GM12878 (cell line): ENCODE measurements at regions not wholly inside any gene's neighbourhood (a gene's known extent, or its start where the extent isn't known, plus 50 kb on each side); places are given as distances from the start of the nearest gene placed in this dataset.

Experiments used
- ATAC-seq: fragments of 200-7000 bp; cut with Tn5 transposase; 3 replicates; pipeline ENCODE4 v1.9.1; 2020; ENCODE audit warnings: mild to moderate bottlenecking, moderate library complexity
- BruUV-seq: library from RNA; stranded (reverse); fragments of 400-500 nt; replicated peaks from 2 replicates; lab custom pipeline; 2021; lab: Mats Ljungman, UMichigan
- CTCF ChIA-PET: fragments of 300-600 bp; sonication (Branson Sonifier 250); formaldehyde crosslinking; extraction: SDS; loops from one replicate; lab custom pipeline; 2021; ENCODE audit warnings: inconsistent platforms; lab: Yijun Ruan, JAX
- POLR2A ChIA-PET: fragments of 350-600 bp; formaldehyde crosslinking; extraction: SDS; loops from one replicate; lab custom pipeline; 2021; ENCODE audit warnings: inconsistent platforms; lab: Charles Lee
- RAD21 ChIA-PET: fragments of 300-600 bp; sonication (Branson Sonifier 250); formaldehyde crosslinking; loops from one replicate; lab custom pipeline; 2023; ENCODE audit warnings: antibody characterized with exemption; ENCODE audit not compliant: unreplicated experiment; lab: Charles Lee
- SMC1A ChIA-PET: fragments of 300-600 bp; sonication (Branson Sonifier 250); formaldehyde crosslinking; loops from one replicate; lab custom pipeline; 2023; ENCODE audit not compliant: unreplicated experiment, uncharacterized antibody; lab: Charles Lee
- DNase-seq: peaks from one replicate; pipeline ENCODE4 v3.0.0-alpha.2; 2011; ENCODE audit warnings: low read depth, low spot score
- FAIRE-seq: peaks from 3 replicates; lab custom pipeline; 2011; peaks lifted over from hg19 to GRCh38; lab: Jason Lieb, UNC
- H2AFZ ChIP-seq: 2 replicates; pipeline ENCODE4 v1.6.0; 2011; ENCODE audit warnings: low read depth, low read length, control low read depth; ENCODE audit not compliant: control insufficient read depth
- H3K27ac ChIP-seq: 2 replicates; pipeline ENCODE4 v1.5.1; 2011; ENCODE audit warnings: control low read depth; ENCODE audit not compliant: control insufficient read depth, insufficient read depth
- H3K27me3 ChIP-seq, 2 experiments: replicated peaks in 1 of 2; 2 replicates each; pipeline versions ENCODE4 v1.6.0 to v1.6.1; 2011; ENCODE audit warnings: low read length in 1 of 2; ENCODE audit not compliant: control insufficient read depth in 2 of 2, insufficient read depth in 2 of 2
- H3K36me3 ChIP-seq, 2 experiments: 2 replicates each; pipeline ENCODE4 v1.5.1; 2011; ENCODE audit warnings: low read length in 1 of 2; ENCODE audit not compliant: control insufficient read depth in 2 of 2, insufficient read depth in 2 of 2
- H3K4me1 ChIP-seq: 2 replicates; pipeline ENCODE4 v1.6.1; 2011; ENCODE audit warnings: mild to moderate bottlenecking, low read length, moderate library complexity, mixed read lengths; ENCODE audit not compliant: control insufficient read depth, insufficient read depth
- H3K4me2 ChIP-seq: 2 replicates; pipeline ENCODE4 v1.6.0; 2011; ENCODE audit warnings: control low read depth; ENCODE audit not compliant: control insufficient read depth, insufficient read depth
- H3K4me3 ChIP-seq: fragments of 200-600 bp; sonication (generic); 2 replicates; pipeline ENCODE4 v1.5.1; 2016
- H3K79me2 ChIP-seq: 2 replicates; pipeline ENCODE4 v1.6.0; 2011; ENCODE audit warnings: low read length; ENCODE audit not compliant: control insufficient read depth, insufficient read depth
- H3K9ac ChIP-seq: 2 replicates; pipeline ENCODE4 v1.8.0; 2011; ENCODE audit warnings: low read length, control low read depth, mixed read lengths; ENCODE audit not compliant: control insufficient read depth, insufficient read depth
- H3K9me3 ChIP-seq: replicated peaks from 3 replicates; pipeline ENCODE4 v1.5.1; 2011; ENCODE audit warnings: mild to moderate bottlenecking, low read length; ENCODE audit not compliant: control insufficient read depth, insufficient read depth
- H4K20me1 ChIP-seq: 2 replicates; pipeline ENCODE4 v1.6.0; 2011; ENCODE audit not compliant: control insufficient read depth, insufficient read depth
- ASH2L ChIP-seq: fragments of 300-600, 200-600 bp; sonication (generic); IDR thresholded peaks from 2 replicates; pipeline ENCODE4 v1.6.1; 2017; ENCODE audit warnings: low read depth, mild to moderate bottlenecking, borderline replicate concordance
- BMI1 ChIP-seq: fragments of 450-650 bp; IDR thresholded peaks from 2 replicates; pipeline ENCODE4 v1.6.1; 2016; ENCODE audit warnings: mild to moderate bottlenecking, moderate library complexity, borderline replicate concordance
- CEBPB ChIP-seq, 2 experiments: fragments of 150-350 bp in 1 of 2; IDR thresholded peaks; 2 replicates each; pipeline ENCODE4 v1.6.1; 2012 to 2014; ENCODE audit warnings: low read depth in 2 of 2, low read length in 2 of 2, borderline replicate concordance in 1 of 2, inconsistent platforms in 1 of 2
- CREB1 ChIP-seq: IDR thresholded peaks from 2 replicates; pipeline ENCODE4 v1.6.1; 2012; ENCODE audit warnings: low read depth, mild to moderate bottlenecking, inconsistent platforms
- CTCF ChIP-seq, 3 experiments: IDR thresholded peaks in 2 of 3; conservative IDR thresholded peaks in 1 of 3; 2 replicates each; pipeline ENCODE4 v1.5.1; 2011; ENCODE audit warnings: low read depth in 3 of 3, low read length in 3 of 3, mild to moderate bottlenecking in 3 of 3, control low read depth in 2 of 3, moderate library complexity in 2 of 3, inconsistent platforms in 1 of 3, mixed read lengths in 1 of 3; ENCODE audit not compliant: control insufficient read depth in 2 of 3, insufficient read depth in 1 of 3; ENCODE audit errors: extremely low read depth in 1 of 3
- MTA2 ChIP-seq: fragments of 450-650 bp; IDR thresholded peaks from 2 replicates; pipeline ENCODE4 v1.6.1; 2016; ENCODE audit warnings: low read depth, mild to moderate bottlenecking, moderate library complexity
- RB1 ChIP-seq: fragments of 450-650 bp; formaldehyde crosslinking; IDR thresholded peaks from 2 replicates; pipeline ENCODE4 v1.6.1; 2017; ENCODE audit warnings: mild to moderate bottlenecking, borderline replicate concordance
- RCOR1 ChIP-seq: conservative IDR thresholded peaks from 2 replicates; pipeline ENCODE4 v1.6.1; 2012; ENCODE audit warnings: low read depth, low read length, improper control_type of control experiment
- REST ChIP-seq: IDR thresholded peaks from 2 replicates; pipeline ENCODE4 v1.6.1; 2012; ENCODE audit warnings: mild to moderate bottlenecking, low read depth, low read length
- SREBF2 ChIP-seq: IDR thresholded peaks from 2 replicates; pipeline ENCODE4 v1.6.1; 2012; ENCODE audit warnings: mild to moderate bottlenecking, low read length
- SRF ChIP-seq, 2 experiments: IDR thresholded peaks; 2 replicates each; pipeline ENCODE4 v1.6.1; 2011; ENCODE audit warnings: low read depth in 2 of 2, low read length in 2 of 2, mild to moderate bottlenecking in 1 of 2, moderate library complexity in 1 of 2
- TBL1XR1 ChIP-seq: IDR thresholded peaks from 2 replicates; pipeline ENCODE4 v1.6.1; 2012; ENCODE audit warnings: low read depth, low read length, improper control_type of control experiment
- ZNF592 ChIP-seq: fragments of 450-650 bp; IDR thresholded peaks from 2 replicates; pipeline ENCODE4 v1.6.1; 2017; ENCODE audit warnings: mild to moderate bottlenecking, moderate library complexity
- WGBS: methylation state at CpG from one replicate; pipeline ENCODE4 v1.1.6; 2016; ENCODE audit warnings: low lambda C conversion rate; ENCODE audit not compliant: insufficient replicate concordance, insufficient coverage; ENCODE audit errors: missing lambda C conversion rate; 5-methylcytosine and 5-hydroxymethylcytosine counted together
- in situ Hi-C: fragments of 300-500 bp; cut with MboI; formaldehyde crosslinking; loops from 9 replicates; pipeline ENCODE4 v1.14.3; 2018; ENCODE audit warnings: mixed read lengths
- intact Hi-C: fragments of 100-400 bp; cut with micrococcal nuclease; formaldehyde crosslinking; loops from one replicate; pipeline ENCODE4 v1.14.2; 2022; ENCODE audit not compliant: unreplicated experiment

GRCh38 chr15:25184356-25185155 lies 229.8 kb downstream of the SNRPN start:
- Histone ChIP-seq H3K27me3 (no peaks in the 10 kb centered on the region), H4K20me1 (no peaks in the 10 kb centered on the region), H3K79me2 (no peaks in the 10 kb centered on the region), H3K4me3 (no peak overlapping the region), H3K9ac (no peak overlapping the region), H3K4me1 (no peaks in the 10 kb centered on the region), H3K36me3 (no peaks in the 10 kb centered on the region), H3K27ac (no peak overlapping the region), H3K9me3 (peaks cover 3% of the 10 kb centered on the region; the same call in 1 of the 3 replicates), H3K4me2 (no peak overlapping the region), H2AFZ (no peak overlapping the region)
- DNase-seq (no peak), ATAC-seq (no peak), FAIRE-seq (no peak)
- ChIA-PET SMC1A (no interaction called here), CTCF (no interaction called here), RAD21 (no interaction called here), POLR2A (no interaction called here)
- TF ChIP-seq ASH2L = no peak
- no peak for TF ChIP-seq SRF (IDR thresholded peaks at IDR 0.05; ENCODE audit: low read depth in 2 of 2, low read length in 2 of 2)
- no peak for TF ChIP-seq CTCF (IDR thresholded peaks at IDR 0.05 in 2 of 3, conservative IDR thresholded peaks at IDR 0.05 in 1 of 3; ENCODE audit: control insufficient read depth in 2 of 3, extremely low read depth in 1 of 3, insufficient read depth in 1 of 3, low read depth in 3 of 3, low read length in 3 of 3)
- no peak for TF ChIP-seq TBL1XR1
- TF ChIP-seq MTA2 = no peak
- no peak for TF ChIP-seq RCOR1
- TF ChIP-seq CEBPB (IDR thresholded peaks at IDR 0.05; ENCODE audit: borderline replicate concordance in 1 of 2, low read depth in 2 of 2, low read length in 2 of 2) = no peak
- TF ChIP-seq BMI1 = no peak
- no peak for TF ChIP-seq SREBF2
- TF ChIP-seq RB1 = no peak
- TF ChIP-seq ZNF592 = no peak
- TF ChIP-seq CREB1 = no peak
- no peak for TF ChIP-seq REST
- in situ Hi-C loops = loop anchor here (25.0 kb wide), 1 partner anchor 553 kb away; no protein-coding TSS in a partner anchor
- no TSS peak for BruUV-seq
- intact Hi-C loops = no loop called here
- WGBS = 44% methylated on average over 12 of the region's 12 CpGs
